Loucy (cell line): ENCODE measurements at regions not wholly inside any gene's neighbourhood (a gene's known extent, or its start where the extent isn't known, plus 50 kb on each side); places are given as distances from the start of the nearest gene placed in this dataset.

Experiments
- EZH2phosphoT487 ChIP-seq: fragments of 200-600 bp; IDR thresholded peaks from 2 replicates; pipeline ENCODE4 v1.6.1; 2018; ENCODE audit warnings: antibody characterized with exemption, mild to moderate bottlenecking, moderate library complexity, borderline replicate concordance
- TF ChIP-seq, protein P1 (sequence below): fragments of 200-600 bp; sonication (generic); conservative IDR thresholded peaks from 2 replicates; pipeline ENCODE4 v1.5.1; 2014; ENCODE audit warnings: mild to moderate bottlenecking, antibody characterized with exemption, low read length

- TF ChIP-seq, protein P1, sequence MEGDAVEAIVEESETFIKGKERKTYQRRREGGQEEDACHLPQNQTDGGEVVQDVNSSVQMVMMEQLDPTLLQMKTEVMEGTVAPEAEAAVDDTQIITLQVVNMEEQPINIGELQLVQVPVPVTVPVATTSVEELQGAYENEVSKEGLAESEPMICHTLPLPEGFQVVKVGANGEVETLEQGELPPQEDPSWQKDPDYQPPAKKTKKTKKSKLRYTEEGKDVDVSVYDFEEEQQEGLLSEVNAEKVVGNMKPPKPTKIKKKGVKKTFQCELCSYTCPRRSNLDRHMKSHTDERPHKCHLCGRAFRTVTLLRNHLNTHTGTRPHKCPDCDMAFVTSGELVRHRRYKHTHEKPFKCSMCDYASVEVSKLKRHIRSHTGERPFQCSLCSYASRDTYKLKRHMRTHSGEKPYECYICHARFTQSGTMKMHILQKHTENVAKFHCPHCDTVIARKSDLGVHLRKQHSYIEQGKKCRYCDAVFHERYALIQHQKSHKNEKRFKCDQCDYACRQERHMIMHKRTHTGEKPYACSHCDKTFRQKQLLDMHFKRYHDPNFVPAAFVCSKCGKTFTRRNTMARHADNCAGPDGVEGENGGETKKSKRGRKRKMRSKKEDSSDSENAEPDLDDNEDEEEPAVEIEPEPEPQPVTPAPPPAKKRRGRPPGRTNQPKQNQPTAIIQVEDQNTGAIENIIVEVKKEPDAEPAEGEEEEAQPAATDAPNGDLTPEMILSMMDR: no peak
- TF ChIP-seq EZH2phosphoT487: no peak
Measured at GRCh38 chr2:106941372-106941993, 55.5 kb upstream of the ST6GAL2 start.
